NCI-H526 (cell line): ENCODE measurements at regions not wholly inside any gene's neighbourhood (a gene's known extent, or its start where the extent isn't known, plus 50 kb on each side); places are given as distances from the start of the nearest gene placed in this dataset.
"Not testable (repeated sequence)": the region's sequence is repeated elsewhere in the genome, so short reads cannot be mapped to it uniquely, and the experiment has no call there.

Experiments used
- DNase-seq, 2 experiments: peaks; one replicate each; lab custom pipeline; 2025; lab: John Stamatoyannopoulos, UW

DNA sequence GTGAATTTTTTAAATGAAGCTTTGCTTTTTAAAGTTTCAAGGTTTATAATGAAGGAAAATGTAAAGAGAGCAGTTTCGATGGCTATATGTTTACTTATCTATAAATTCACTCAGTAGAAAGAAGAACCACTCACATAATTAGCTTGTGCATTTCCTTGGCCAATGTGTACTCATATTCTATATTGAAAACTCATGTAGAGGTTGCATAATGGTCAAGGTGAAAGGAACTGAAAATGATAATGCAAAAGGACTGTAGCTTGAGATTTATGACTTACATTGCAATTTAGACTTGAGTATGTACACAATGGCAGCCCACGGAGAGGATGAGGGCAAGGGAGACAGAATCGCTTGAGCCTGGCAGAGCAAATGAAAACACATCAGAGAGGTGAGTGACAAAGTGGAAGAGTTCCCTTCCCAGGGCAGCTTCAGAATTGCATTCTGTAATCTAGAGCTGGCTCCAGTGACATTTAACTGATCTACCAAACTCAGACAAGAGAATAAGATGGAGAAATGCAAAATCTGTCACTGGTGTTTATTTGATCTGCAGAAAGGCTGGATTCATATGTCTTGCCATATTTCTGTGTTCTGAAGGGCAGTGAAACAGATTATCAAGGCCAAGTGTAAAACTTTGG lies 191.8 kb downstream of the TMEM200A start:
- no peak for DNase-seq

- DNase-seq = no peak
Measured at GRCh38 chr6:130558131-130558530, 192.3 kb downstream of the TMEM200A start.

- DNase-seq = no peak
Measured at GRCh38 chr6:130559166-130559565, 193.3 kb downstream of the TMEM200A start.

DNA sequence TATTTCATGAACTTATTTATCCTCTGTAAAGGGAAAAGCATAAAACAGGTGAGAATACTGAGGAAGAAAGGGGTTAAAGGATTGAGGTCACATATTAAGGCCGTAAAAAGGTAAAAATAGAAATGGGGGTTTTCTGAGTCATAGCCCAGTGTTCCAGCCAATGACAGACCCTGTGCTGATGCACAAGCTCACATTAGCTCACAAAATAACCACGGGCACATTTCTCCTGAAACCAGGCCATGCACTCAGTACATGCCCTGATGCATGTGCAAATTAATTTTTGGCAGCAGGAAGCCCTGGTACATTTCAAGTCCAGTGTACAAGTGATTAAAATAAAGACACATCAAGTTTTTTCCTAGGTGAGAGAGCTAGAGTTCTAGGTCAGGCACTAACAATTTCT lies 194.4 kb downstream of the TMEM200A start:
- no peak for DNase-seq

- DNase-seq = not testable (repeated sequence)
Measured at GRCh38 chr6:130561159-130561558, 195.3 kb downstream of the TMEM200A start.

GRCh38 chr6:130565696-130566095 lies 199.9 kb downstream of the TMEM200A start:
- DNase-seq = no peak

DNA sequence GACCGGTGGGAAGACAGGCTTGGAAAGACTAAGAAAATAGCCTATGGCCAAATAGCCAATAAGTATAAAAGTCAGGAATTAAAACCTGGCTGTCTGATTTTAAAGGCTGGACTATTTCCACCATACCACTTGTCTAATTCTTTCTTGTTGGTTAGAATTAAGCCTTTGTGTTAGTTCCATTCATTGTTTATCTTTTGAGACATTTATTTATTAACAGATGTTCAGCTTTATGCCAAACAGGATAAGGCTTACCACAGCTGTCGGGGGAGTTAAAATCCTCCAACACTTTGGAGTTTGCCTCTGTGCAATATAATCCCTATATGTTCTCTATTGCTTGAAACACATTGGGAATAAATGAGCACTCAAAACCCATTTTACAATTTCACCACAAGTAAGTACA lies 208.3 kb downstream of the TMEM200A start:
- DNase-seq = no peak

- DNase-seq = no peak
Measured at GRCh38 chr6:130575557-130575956, 209.7 kb downstream of the TMEM200A start.

- no peak for DNase-seq
Measured at GRCh38 chr6:130575971-130576370, 210.2 kb downstream of the TMEM200A start.

DNA sequence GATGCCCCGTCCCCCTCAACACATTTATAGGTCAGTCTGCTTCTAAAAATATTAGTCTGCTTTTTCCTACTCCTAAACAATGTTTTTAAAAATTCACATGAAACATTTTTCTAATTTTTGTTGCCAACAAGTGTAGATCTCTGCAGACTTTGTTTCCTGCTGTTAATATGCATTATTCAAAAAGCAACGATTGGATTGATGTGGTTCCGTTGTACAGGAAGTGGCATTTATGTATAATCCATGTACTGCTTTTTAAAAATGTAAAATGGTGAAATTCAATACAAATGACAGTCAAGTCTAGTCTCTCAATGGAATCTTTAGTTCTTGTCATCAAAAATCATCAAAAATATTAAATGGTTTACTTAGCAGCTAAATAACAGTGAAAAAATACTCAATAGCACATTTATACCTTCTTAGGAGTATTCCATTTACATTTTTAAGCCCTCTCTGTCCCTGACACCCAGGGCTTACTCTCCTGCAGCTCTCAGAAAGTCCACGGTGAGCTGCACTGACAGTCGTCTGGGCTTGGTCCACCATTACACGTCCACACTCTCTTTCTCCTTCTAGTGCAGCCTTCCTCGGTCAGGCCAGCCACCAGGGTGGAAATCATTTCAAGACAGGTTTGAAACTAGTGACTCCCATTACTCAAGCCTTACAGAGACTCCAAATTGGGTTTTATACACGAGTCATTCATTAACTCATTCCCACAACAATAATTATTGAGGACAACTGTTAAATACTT lies 211.5 kb downstream of the TMEM200A start:
- no peak for DNase-seq

GRCh38 chr6:130578713-130579112 lies 212.9 kb downstream of the TMEM200A start:
- DNase-seq = no peak

GRCh38 chr6:130583268-130583667 lies 217.5 kb downstream of the TMEM200A start:
- no peak for DNase-seq

DNA sequence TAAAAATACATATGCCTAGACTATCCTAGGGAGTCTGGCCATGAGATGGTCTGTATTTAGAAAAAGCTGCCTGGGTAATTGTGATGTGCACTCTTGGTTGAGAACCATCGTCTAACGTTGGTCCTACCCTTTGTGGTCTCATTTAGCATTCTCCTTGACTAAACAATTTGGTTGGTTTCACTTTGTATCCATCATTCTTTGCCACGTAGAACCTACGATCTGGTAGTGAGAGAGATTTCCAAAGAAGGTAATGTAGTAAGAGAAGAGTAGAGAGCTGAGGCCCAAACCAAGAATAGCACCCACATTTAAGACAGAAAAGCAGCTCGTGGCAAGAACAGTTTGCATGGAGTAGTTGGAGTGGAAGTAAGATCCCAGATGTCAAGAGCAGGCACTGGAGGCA lies 219.8 kb downstream of the TMEM200A start:
- no peak for DNase-seq

GRCh38 chr6:130587778-130588520 lies 222.1 kb downstream of the TMEM200A start:
- no peak for DNase-seq

GRCh38 chr6:130593200-130593599 lies 227.4 kb downstream of the TMEM200A start:
- DNase-seq = no peak

GRCh38 chr6:130593948-130594347 lies 228.1 kb downstream of the TMEM200A start:
- DNase-seq = no peak

DNA sequence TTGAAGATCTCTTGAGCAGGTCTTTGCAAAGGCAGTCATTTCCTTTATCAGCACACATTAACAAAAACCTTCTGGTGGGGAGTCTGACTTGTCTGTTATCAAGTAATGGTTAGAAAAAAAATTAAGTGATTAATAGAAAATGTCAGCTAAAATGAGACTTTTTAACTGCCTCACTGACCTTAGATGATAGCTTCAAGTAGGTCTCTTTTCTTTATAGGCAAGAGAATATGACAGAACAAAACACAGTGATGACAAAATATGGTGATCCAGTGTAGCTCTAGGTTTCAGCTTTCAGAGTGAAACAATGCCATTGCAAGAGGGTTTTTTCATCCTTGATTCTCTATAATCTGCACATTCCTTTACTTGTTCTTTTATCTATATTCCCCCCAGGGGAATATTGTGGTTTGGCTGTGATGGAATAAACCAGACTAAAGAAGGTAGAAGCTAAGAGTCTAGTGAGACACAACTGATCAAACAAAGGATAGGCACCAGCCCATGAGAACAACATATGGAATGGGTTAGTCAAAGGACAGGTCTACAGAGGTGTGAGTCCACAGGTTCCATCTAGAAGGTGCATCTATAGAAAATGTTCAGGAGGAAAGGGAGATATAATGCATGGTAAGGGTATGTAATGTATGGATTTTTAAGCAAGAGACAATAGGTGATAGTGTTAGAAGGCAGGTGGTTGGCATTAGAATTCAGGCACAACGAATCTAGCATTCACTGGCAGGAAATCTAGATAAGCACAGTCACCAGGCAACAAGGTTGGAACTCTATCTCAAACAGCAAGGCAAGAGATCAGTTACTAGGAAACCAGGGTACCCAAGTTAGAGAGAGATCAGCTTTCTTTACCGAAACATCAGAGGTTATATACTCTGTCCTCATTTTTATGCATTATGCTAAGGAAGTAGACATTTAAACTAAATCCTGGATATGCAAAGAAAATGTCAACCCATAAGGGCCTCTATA lies 228.9 kb upstream of the SMLR1 start:
- DNase-seq = no peak

DNA sequence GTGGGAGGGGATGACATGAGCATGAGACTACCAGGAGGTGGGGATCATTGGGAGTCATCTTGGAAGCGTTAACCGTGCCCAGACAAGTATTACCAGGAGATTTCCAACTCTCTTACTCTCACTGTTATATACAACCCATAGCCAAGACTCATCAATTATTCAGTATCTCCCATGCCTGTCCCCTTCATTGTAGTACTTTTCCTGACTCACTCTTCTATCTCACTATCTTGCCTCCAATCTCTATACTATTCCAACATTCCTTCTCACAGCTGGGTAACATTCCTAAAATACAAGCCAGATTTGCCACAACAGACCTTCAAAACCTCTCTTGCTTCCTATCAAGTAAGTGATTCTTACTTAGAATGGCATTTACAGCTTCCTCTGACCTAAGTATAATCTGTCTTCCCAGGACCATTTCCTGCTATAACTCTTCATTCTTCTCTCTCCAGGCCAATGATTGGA lies 226.3 kb upstream of the SMLR1 start:
- DNase-seq = no peak

- DNase-seq = no peak
Measured at GRCh38 chr6:130602151-130602770, 224.9 kb upstream of the SMLR1 start.

DNA sequence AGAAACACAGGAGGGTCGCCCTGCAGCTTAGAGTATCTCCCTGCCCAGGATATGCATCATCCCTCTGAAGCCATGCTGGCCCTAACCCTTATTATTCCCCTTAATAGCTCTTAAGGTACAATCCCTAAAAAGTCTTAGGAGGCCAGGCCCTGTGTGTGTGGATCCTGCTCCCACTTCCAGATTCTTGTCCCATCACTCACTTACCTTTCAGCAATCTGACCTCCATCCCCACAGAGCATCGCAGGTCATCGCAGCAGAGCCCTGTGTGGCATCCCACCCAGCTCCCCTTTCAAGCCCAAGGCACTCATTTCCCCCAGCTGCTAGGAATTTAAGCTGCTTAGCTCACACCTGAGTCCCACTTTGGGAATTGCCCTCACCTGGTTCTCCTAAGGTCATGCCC lies 223.8 kb upstream of the SMLR1 start:
- no peak for DNase-seq

DNA sequence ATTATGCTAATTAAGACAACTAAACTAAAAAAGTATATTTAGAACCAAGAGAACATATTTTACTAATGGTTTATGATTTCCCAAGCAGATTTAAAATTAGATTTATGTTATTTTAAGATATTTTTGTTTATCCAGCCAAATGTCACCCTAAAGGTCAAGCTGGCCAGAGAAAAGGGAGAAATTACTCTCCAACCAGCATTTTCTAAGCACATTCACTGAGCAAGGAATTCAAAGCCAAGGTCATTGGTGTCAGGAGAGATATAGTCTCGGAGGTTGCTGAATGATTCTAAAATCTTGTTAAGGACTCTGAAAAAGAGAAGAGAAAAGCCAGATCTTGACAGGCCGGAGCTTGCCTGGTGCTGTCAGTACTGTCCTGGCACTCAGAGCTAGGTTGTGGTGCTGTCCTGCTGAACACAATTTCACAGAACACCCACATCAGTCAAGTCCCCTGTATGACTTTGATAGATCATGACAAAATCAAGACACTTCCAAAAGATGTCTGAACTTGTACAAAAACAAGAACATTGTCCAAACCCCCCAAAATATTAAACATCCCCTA lies 222.3 kb upstream of the SMLR1 start:
- no peak for DNase-seq
